ENCODE measurements at regions not wholly inside any gene's neighbourhood (a gene's known extent, or its start where the extent isn't known, plus 50 kb on each side); places are given as distances from the start of the nearest gene placed in this dataset.

- Histone ChIP-seq H3K4me2 (ENCODE audit: low read depth, low read length) (no peak overlapping the region), H3K27me3 (replicated peaks; ENCODE audit: insufficient read depth, low read length) (no peaks in the 10 kb centered on the region), H3K79me2 (ENCODE audit: low read length) (no peaks in the 10 kb centered on the region), H3K9ac (ENCODE audit: low read length) (no peak overlapping the region), H2AFZ (ENCODE audit: low read length) (no peak overlapping the region), H3K4me1 (ENCODE audit: low read length) (peaks cover 12% of the 10 kb centered on the region), H3K9me2 (replicated peaks; ENCODE audit: insufficient read depth, low read length) (no peaks in the 10 kb centered on the region), H3K27ac (ENCODE audit: low read length) (no peak overlapping the region), H3K4me3 (ENCODE audit: low read length) (no peak overlapping the region), H3K36me3 (replicated peaks; ENCODE audit: insufficient read depth, low read length) (no peaks in the 10 kb centered on the region), H3F3A (ENCODE audit: insufficient read depth, low read length) (0 out of 2 replicates have a peak, but pooled peaks cover 4% of the 10 kb centered on the region), H4K20me1 (ENCODE audit: insufficient read depth, low read length) (no peaks in the 10 kb centered on the region), H3K9me3 (replicated peaks; ENCODE audit: insufficient read depth, low read length) (no peaks in the 10 kb centered on the region)
- TF ChIP-seq EZH2phosphoT487 (IDR thresholded peaks at IDR 0.05; ENCODE audit: low read length) (no peak), CTCF (IDR thresholded peaks at IDR 0.05; ENCODE audit: low read length) (no peak), EZH2 (optimal IDR thresholded peaks at IDR 0.05; ENCODE audit: low read depth, low read length) (no peak)
- no peak for DNase-seq
These were observed 293.5 kb upstream of the C9orf72 start for GRCh38 chr9:27866741-27867140.

- TF ChIP-seq EZH2phosphoT487 (IDR thresholded peaks at IDR 0.05; ENCODE audit: low read length) (no peak), EZH2 (optimal IDR thresholded peaks at IDR 0.05; ENCODE audit: low read depth, low read length) (no peak), CTCF (IDR thresholded peaks at IDR 0.05; ENCODE audit: low read length) (no peak)
- H3K9me3 ChIP-seq (replicated peaks; ENCODE audit: insufficient read depth, low read length), result no peaks in the 10 kb centered on the region
- no peaks in the 10 kb centered on the region for H3K36me3 ChIP-seq (replicated peaks; ENCODE audit: insufficient read depth, low read length)
- H4K20me1 ChIP-seq (ENCODE audit: insufficient read depth, low read length), result no peaks in the 10 kb centered on the region
- H3K4me1 ChIP-seq (ENCODE audit: low read length), result no peaks in the 10 kb centered on the region
- no peak overlapping the region for H3K4me3 ChIP-seq (ENCODE audit: low read length)
- H3K27ac ChIP-seq (ENCODE audit: low read length), result no peak overlapping the region
- H3K79me2 ChIP-seq (ENCODE audit: low read length), result no peaks in the 10 kb centered on the region
- H3K9ac ChIP-seq (ENCODE audit: low read length), result no peak overlapping the region
- H3F3A ChIP-seq (ENCODE audit: insufficient read depth, low read length), result no peaks in the 10 kb centered on the region
- no peak overlapping the region for H3K4me2 ChIP-seq (ENCODE audit: low read depth, low read length)
- no peaks in the 10 kb centered on the region for H3K9me2 ChIP-seq (replicated peaks; ENCODE audit: insufficient read depth, low read length)
- H3K27me3 ChIP-seq (replicated peaks; ENCODE audit: insufficient read depth, low read length), result no peaks in the 10 kb centered on the region
- H2AFZ ChIP-seq (ENCODE audit: low read length), result no peak overlapping the region
- DNase-seq, result no peak
These were observed 297.1 kb upstream of the C9orf72 start for GRCh38 chr9:27870404-27870803.

- no peak overlapping the region for H3K27ac ChIP-seq (ENCODE audit: low read length)
- H3K4me3 ChIP-seq (ENCODE audit: low read length), result no peak overlapping the region
- DNase-seq, result no peak
- H4K20me1 ChIP-seq (ENCODE audit: insufficient read depth, low read length), result no peaks in the 10 kb centered on the region
- no peaks in the 10 kb centered on the region for H3K27me3 ChIP-seq (replicated peaks; ENCODE audit: insufficient read depth, low read length)
- H3K4me2 ChIP-seq (ENCODE audit: low read depth, low read length), result no peak overlapping the region
- H3K9me2 ChIP-seq (replicated peaks; ENCODE audit: insufficient read depth, low read length), result no peaks in the 10 kb centered on the region
- no peaks in the 10 kb centered on the region for H3F3A ChIP-seq (ENCODE audit: insufficient read depth, low read length)
- no peak overlapping the region for H3K9ac ChIP-seq (ENCODE audit: low read length)
- H3K4me1 ChIP-seq (ENCODE audit: low read length), result no peaks in the 10 kb centered on the region
- H2AFZ ChIP-seq (ENCODE audit: low read length), result no peak overlapping the region
- H3K9me3 ChIP-seq (replicated peaks; ENCODE audit: insufficient read depth, low read length), result no peaks in the 10 kb centered on the region
- H3K79me2 ChIP-seq (ENCODE audit: low read length), result no peaks in the 10 kb centered on the region
- no peaks in the 10 kb centered on the region for H3K36me3 ChIP-seq (replicated peaks; ENCODE audit: insufficient read depth, low read length)
- TF ChIP-seq CTCF (IDR thresholded peaks at IDR 0.05; ENCODE audit: low read length), result no peak
- TF ChIP-seq EZH2phosphoT487 (IDR thresholded peaks at IDR 0.05; ENCODE audit: low read length), result no peak
- TF ChIP-seq EZH2 (optimal IDR thresholded peaks at IDR 0.05; ENCODE audit: low read depth, low read length), result no peak
These were observed 306.9 kb upstream of the C9orf72 start for GRCh38 chr9:27880156-27880555.
